ENCODE measurements at regions not wholly inside any gene's neighbourhood (a gene's known extent, or its start where the extent isn't known, plus 50 kb on each side); places are given as distances from the start of the nearest gene placed in this dataset.

GRCh38 chr9:93390953-93391515, 60.5 kb upstream of the FAM120A start:
- Histone ChIP-seq H2BK20ac (ENCODE audit: low read depth, low read length) (no peak overlapping the region), H3K36me3 (ENCODE audit: control insufficient read depth, insufficient read depth, low read length) (no peaks in the 10 kb centered on the region), H2BK5ac (ENCODE audit: low read depth, low read length, poor library complexity, severe bottlenecking) (no peak overlapping the region), H3K9me3 (ENCODE audit: control insufficient read depth, insufficient read depth, low read length) (no peaks in the 10 kb centered on the region), H3K56ac (ENCODE audit: extremely low read depth, insufficient read depth, low read length) (no peak overlapping the region), H3K4me3 (ENCODE audit: insufficient read depth, low read depth, low read length) (no peak overlapping the region), H2AFZ (replicated peaks; ENCODE audit: low read length, poor library complexity) (no peak overlapping the region), H2AK9ac (replicated peaks; ENCODE audit: low read depth, low read length, poor library complexity) (no peak overlapping the region), H2BK120ac (ENCODE audit: low read depth, low read length) (no peak overlapping the region), H3K27me3 (ENCODE audit: control insufficient read depth, insufficient read depth, low read length) (no peaks in the 10 kb centered on the region; the same call in 1 of the 2 replicates), H2BK15ac (ENCODE audit: low read depth, low read length) (no peak overlapping the region), H3K14ac (replicated peaks; ENCODE audit: low read depth, low read length) (no peak overlapping the region), H3K9ac (ENCODE audit: low read depth, low read length) (no peak overlapping the region), H3K79me1 (ENCODE audit: low read depth in 1 of 2, low read length in 2 of 2) (no peaks in the 10 kb centered on the region), H2AK5ac (ENCODE audit: low read depth, low read length) (no peak overlapping the region), H3K18ac (ENCODE audit: low read depth, low read length) (no peak overlapping the region), H4K91ac (ENCODE audit: insufficient read depth, low read depth, low read length) (no peak overlapping the region), H3K23ac (ENCODE audit: low read depth, low read length) (no peak overlapping the region), H3K4ac (ENCODE audit: low read depth, low read length) (no peak overlapping the region), H3K27ac (ENCODE audit: insufficient read depth, low read length) (no peak overlapping the region), H3K9me1 (ENCODE audit: insufficient read depth, low read length) (no peaks in the 10 kb centered on the region), H3K4me2 (ENCODE audit: low read depth, low read length) (no peak overlapping the region), H4K8ac (ENCODE audit: low read depth in 2 of 2, low read length in 2 of 2) (no peak overlapping the region), H4K20me1 (ENCODE audit: insufficient read depth, low read length) (no peaks in the 10 kb centered on the region), H4K5ac (ENCODE audit: low read depth, low read length) (no peak overlapping the region), H3K4me1 (ENCODE audit: control insufficient read depth, insufficient read depth, low read length) (no peaks in the 10 kb centered on the region)
- BruUV-seq (replicated peaks), result no TSS peak
- intact Hi-C loops (cut with micrococcal nuclease), result no loop called here
- CTCF ChIA-PET, result no interaction called here
- TF ChIP-seq MAZ (IDR thresholded peaks at IDR 0.05; ENCODE audit: borderline replicate concordance, low read depth, low read length), result no peak
- POLR2A ChIA-PET (ENCODE audit: unreplicated experiment), result no interaction called here
- DNase-seq, result no peak
- dilution Hi-C loops (cut with HindIII; ENCODE audit: low sequenced_read_pairs, unreplicated experiment), result no loop called here
- WGBS, 2 experiments (ENCODE audit: extremely low coverage in 2 of 2, insufficient read length in 1 of 2), result no CpG with 5 or more reads among the region's 9 CpGs
- no peak for ATAC-seq (ENCODE audit: low read depth)
- in situ Hi-C loops (cut with MboI; ENCODE audit: low sequenced_read_pairs), result no loop called here
